ENCODE measurements at regions not wholly inside any gene's neighbourhood (a gene's known extent, or its start where the extent isn't known, plus 50 kb on each side); places are given as distances from the start of the nearest gene placed in this dataset.

DNA sequence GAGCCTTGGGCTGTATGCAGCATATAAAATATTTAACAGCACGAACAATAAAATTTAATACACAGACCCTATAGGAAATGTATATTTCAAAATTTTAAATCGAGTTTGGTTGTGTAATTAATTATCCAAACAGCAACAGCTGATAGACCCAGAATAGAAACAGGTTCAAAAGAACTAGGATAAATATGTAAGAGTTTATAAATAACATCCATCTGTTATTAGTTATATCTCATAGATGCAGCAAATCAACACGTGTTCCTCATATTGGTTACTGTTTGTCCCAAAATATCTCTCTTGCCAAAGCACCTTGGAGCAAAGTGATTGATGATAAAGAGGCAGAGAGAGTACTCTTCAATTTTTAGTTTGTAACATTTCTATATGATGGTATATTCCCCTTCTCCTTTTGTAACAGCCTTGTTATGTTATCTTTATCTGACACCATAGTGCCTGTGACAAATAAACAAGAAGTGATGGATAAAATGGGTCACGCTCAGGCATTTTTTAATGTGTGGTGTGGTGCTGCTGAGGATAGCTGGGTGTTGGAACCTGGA lies 260.6 kb upstream of the NBEA start:
- TF ChIP-seq, protein P1, sequence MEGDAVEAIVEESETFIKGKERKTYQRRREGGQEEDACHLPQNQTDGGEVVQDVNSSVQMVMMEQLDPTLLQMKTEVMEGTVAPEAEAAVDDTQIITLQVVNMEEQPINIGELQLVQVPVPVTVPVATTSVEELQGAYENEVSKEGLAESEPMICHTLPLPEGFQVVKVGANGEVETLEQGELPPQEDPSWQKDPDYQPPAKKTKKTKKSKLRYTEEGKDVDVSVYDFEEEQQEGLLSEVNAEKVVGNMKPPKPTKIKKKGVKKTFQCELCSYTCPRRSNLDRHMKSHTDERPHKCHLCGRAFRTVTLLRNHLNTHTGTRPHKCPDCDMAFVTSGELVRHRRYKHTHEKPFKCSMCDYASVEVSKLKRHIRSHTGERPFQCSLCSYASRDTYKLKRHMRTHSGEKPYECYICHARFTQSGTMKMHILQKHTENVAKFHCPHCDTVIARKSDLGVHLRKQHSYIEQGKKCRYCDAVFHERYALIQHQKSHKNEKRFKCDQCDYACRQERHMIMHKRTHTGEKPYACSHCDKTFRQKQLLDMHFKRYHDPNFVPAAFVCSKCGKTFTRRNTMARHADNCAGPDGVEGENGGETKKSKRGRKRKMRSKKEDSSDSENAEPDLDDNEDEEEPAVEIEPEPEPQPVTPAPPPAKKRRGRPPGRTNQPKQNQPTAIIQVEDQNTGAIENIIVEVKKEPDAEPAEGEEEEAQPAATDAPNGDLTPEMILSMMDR (IDR thresholded peaks at IDR 0.05): no peak
- no peak for TF ChIP-seq POLR2A (IDR thresholded peaks at IDR 0.05)

Measured in esophagus squamous epithelium (tissue), 4 donors.